ENCODE measurements at regions not wholly inside any gene's neighbourhood (a gene's known extent, or its start where the extent isn't known, plus 50 kb on each side); places are given as distances from the start of the nearest gene placed in this dataset.
A peak's percentile ranks its signal among the peaks of the same experiment; 100 is the strongest.

DNA sequence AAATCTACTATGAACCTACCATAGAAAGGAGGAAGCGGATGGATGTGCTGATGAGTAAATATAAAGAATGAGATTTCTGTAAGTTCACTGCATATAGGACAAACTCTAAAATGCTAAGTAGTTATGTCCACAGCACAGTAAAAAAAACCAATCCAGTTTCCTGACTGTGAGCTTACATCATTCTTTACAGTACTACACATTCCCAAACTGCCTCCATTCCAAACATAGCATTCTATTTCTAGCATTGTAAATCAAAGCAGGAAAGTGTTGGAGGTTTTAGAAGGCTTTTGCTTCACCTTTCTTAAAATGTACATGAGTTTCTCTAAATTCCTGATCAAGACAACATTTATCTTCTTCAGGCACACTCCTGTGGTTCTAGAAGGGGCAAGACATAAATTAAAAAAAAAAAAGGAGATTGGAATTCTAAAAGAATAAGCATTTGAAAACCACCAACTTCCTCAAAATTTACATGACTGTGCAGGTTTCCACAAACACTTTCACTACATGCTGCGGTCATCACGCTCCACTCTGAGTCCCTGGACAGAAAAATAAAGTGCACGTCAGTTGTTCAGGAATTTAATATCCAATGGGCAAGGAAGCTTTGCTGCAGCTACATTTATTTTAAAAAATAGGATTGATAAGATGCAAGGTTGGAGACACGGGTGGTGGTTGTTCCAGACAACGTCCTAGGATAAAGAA is 297.6 kb upstream of the STS start:
- Mint-ChIP-seq H3K36me3 (ENCODE audit: low read depth) (no peaks in the 10 kb centered on the region), H3K27me3 (ENCODE audit: low read depth, poor library complexity) (no peaks in the 10 kb centered on the region), H3K4me1 (no peaks in the 10 kb centered on the region), H3K4me3 (no peak overlapping the region), H3K27ac (no peak overlapping the region), H3K9me3 (peaks cover 20% of the 10 kb centered on the region)
- TF ChIP-seq, protein P1, sequence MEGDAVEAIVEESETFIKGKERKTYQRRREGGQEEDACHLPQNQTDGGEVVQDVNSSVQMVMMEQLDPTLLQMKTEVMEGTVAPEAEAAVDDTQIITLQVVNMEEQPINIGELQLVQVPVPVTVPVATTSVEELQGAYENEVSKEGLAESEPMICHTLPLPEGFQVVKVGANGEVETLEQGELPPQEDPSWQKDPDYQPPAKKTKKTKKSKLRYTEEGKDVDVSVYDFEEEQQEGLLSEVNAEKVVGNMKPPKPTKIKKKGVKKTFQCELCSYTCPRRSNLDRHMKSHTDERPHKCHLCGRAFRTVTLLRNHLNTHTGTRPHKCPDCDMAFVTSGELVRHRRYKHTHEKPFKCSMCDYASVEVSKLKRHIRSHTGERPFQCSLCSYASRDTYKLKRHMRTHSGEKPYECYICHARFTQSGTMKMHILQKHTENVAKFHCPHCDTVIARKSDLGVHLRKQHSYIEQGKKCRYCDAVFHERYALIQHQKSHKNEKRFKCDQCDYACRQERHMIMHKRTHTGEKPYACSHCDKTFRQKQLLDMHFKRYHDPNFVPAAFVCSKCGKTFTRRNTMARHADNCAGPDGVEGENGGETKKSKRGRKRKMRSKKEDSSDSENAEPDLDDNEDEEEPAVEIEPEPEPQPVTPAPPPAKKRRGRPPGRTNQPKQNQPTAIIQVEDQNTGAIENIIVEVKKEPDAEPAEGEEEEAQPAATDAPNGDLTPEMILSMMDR (IDR thresholded peaks at IDR 0.05): no peak
- no peak for DNase-seq

DNA sequence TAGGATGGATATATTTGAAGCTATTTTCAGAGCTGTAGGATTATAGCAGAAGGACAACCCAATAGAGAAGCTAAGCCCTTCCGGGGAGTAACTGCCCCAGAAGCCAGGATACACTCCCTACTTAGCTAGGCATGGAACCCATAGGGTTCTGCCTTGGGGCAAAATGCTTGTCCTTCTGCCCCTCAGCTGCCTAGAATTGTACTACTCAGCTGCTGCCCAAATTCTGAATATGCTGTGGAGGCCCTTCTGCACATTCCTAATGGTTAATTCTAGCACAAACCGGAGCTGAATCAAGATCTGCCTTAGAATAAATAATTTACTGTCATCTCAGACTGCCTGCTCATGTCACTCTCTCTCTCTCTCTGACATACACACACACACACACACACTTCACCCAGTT is 297.7 kb upstream of the VCX3A start:
- H3K27me3 Mint-ChIP-seq (ENCODE audit: low read depth, poor library complexity): peaks cover 2% of the 10 kb centered on the region
- no peak overlapping the region for H3K4me3 Mint-ChIP-seq
- DNase-seq: no peak
- no peaks in the 10 kb centered on the region for H3K9me3 Mint-ChIP-seq
- no peaks in the 10 kb centered on the region for H3K4me1 Mint-ChIP-seq
- TF ChIP-seq, protein P1 (IDR thresholded peaks at IDR 0.05): no peak
- H3K27ac Mint-ChIP-seq: no peak overlapping the region
- H3K36me3 Mint-ChIP-seq (ENCODE audit: low read depth): no peaks in the 10 kb centered on the region

DNA sequence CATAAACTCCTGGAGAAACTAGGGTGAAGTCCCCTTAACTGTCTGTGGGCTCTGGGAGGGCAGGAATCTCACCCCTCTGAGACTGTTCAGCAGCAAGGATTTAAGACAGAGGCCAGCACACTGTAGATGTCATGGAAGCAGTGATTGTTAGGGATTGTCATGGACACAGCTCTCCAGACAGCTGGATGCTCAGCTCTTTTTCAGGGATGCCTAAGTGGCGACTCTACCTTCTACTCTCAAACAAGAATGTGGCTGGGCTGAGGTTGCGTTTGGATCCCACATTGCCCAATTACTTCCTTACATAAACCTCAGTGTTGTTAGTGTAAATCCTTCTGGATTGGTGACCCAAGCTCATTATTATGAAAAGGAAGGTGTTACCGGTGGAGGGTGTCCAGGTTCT is 291.9 kb upstream of the VCX3A start:
- no peak overlapping the region for H3K4me3 Mint-ChIP-seq
- H3K9me3 Mint-ChIP-seq: no peaks in the 10 kb centered on the region
- H3K36me3 Mint-ChIP-seq (ENCODE audit: low read depth): no peaks in the 10 kb centered on the region
- TF ChIP-seq, protein P1 (IDR thresholded peaks at IDR 0.05): no peak
- H3K4me1 Mint-ChIP-seq: no peaks in the 10 kb centered on the region
- H3K27me3 Mint-ChIP-seq (ENCODE audit: low read depth, poor library complexity): peaks cover 4% of the 10 kb centered on the region
- no peak overlapping the region for H3K27ac Mint-ChIP-seq
- no peak for DNase-seq

DNA sequence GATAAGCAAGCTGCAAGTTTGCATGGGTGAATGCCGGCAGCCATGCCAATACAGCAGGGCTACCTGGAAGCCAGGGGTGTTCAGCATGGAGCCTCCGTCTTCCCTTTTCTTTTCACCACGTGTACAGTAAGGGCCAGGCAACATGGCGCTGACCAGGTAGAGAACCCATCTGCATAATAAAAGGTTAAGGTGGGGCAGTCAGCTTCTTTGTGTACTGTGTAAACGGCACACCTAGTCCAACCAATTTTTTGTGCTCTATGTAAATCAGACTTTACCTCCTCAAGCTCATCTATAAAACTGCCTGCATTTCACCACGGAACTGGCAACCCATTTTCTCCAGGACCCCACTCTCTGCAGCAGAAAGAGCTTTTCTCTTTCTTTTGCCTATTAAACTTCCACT is 286.8 kb upstream of the VCX3A start:
- Mint-ChIP-seq H3K9me3 (no peaks in the 10 kb centered on the region), H3K27ac (no peak overlapping the region), H3K4me1 (no peaks in the 10 kb centered on the region), H3K36me3 (ENCODE audit: low read depth) (no peaks in the 10 kb centered on the region), H3K4me3 (no peak overlapping the region), H3K27me3 (ENCODE audit: low read depth, poor library complexity) (peaks cover 4% of the 10 kb centered on the region)
- no peak for DNase-seq
- TF ChIP-seq, protein P1 (IDR thresholded peaks at IDR 0.05): no peak

GRCh38 chrX:6813836-6814370 is 279.0 kb upstream of the VCX3A start:
- Mint-ChIP-seq H3K4me3 (no peak overlapping the region), H3K4me1 (no peaks in the 10 kb centered on the region), H3K27me3 (ENCODE audit: low read depth, poor library complexity) (peaks cover 5% of the 10 kb centered on the region)

More at GRCh38 chrX:6813836-6814370, 279.0 kb upstream of the VCX3A start:
- Mint-ChIP-seq H3K36me3 (ENCODE audit: low read depth) (no peaks in the 10 kb centered on the region), H3K27ac (no peak overlapping the region), H3K9me3 (no peaks in the 10 kb centered on the region)
- peak; percentile 67 for DNase-seq
- TF ChIP-seq, protein P1 (IDR thresholded peaks at IDR 0.05): no peak

Data from nephron progenitor cell (in vitro differentiated cells).